ENCODE measurements at regions not wholly inside any gene's neighbourhood (a gene's known extent, or its start where the extent isn't known, plus 50 kb on each side); places are given as distances from the start of the nearest gene placed in this dataset.

- 65 to 93% methylated on average over 9 to 13 of the region's 13 CpGs for WGBS, 2 donors (ENCODE audit: low coverage in 1 of 2)
- TF ChIP-seq POLR2A (IDR thresholded peaks at IDR 0.05) (no peak), CTCF (IDR thresholded peaks at IDR 0.05) (no peak), POLR2AphosphoS5 (IDR thresholded peaks at IDR 0.05) (no peak), EP300 (IDR thresholded peaks at IDR 0.05; ENCODE audit: low read depth) (no peak)
- H3K36me3 ChIP-seq = no peaks in the 10 kb centered on the region
- no peak overlapping the region for H3K4me3 ChIP-seq
- in situ Hi-C loops (cut with MboI; ENCODE audit: low pct_ligation_motif_present in 1 of 4, low pct_unique_long_range_greater_than_20kb in 1 of 4, low sequenced_read_pairs in 3 of 4) = no loop called here
- H3K4me1 ChIP-seq = no peaks in the 10 kb centered on the region
- no peaks in the 10 kb centered on the region for H3K27me3 ChIP-seq
- no peak overlapping the region for H3K27ac ChIP-seq
- no peaks in the 10 kb centered on the region for H3K9me3 ChIP-seq
- no peak for DNase-seq
- intact Hi-C loops (cut with DNase I; ENCODE audit: low total_unique reads) = no loop called here
These were observed 58.4 kb downstream of the ARL4C start for GRCh38 chr2:234438305-234438977.

GRCh38 chr2:234437642-234438304, 59.1 kb downstream of the ARL4C start:
- H3K27ac ChIP-seq = no peak overlapping the region

GRCh38 chr2:234436482-234436837, 60.4 kb downstream of the ARL4C start:
- Histone ChIP-seq H3K36me3 (no peaks in the 10 kb centered on the region), H3K9me3 (no peaks in the 10 kb centered on the region), H3K4me1 (no peaks in the 10 kb centered on the region), H3K27me3 (no peaks in the 10 kb centered on the region), H3K4me3 (no peak overlapping the region), H3K27ac (no peak overlapping the region)
- TF ChIP-seq CTCF (IDR thresholded peaks at IDR 0.05) (no peak), EP300 (IDR thresholded peaks at IDR 0.05; ENCODE audit: low read depth) (no peak), POLR2A (IDR thresholded peaks at IDR 0.05) (no peak), POLR2AphosphoS5 (IDR thresholded peaks at IDR 0.05) (no peak)
- intact Hi-C loops (cut with DNase I; ENCODE audit: low total_unique reads) = no loop called here
- in situ Hi-C loops (cut with MboI; ENCODE audit: low pct_ligation_motif_present in 1 of 4, low pct_unique_long_range_greater_than_20kb in 1 of 4, low sequenced_read_pairs in 3 of 4) = no loop called here
- no peak for DNase-seq
- 67 to 90% methylated on average over 2 to 6 of the region's 6 CpGs for WGBS, 2 donors (ENCODE audit: low coverage in 1 of 2)

More at GRCh38 chr2:234437642-234438304, 59.1 kb downstream of the ARL4C start:
- intact Hi-C loops (cut with DNase I; ENCODE audit: low total_unique reads) = no loop called here
- DNase-seq = no peak
- 64 to 65% methylated on average over 4 to 11 of the region's 11 CpGs for WGBS, 2 donors (ENCODE audit: low coverage in 1 of 2)
- no peaks in the 10 kb centered on the region for H3K9me3 ChIP-seq
- H3K4me3 ChIP-seq = no peak overlapping the region
- TF ChIP-seq POLR2A (IDR thresholded peaks at IDR 0.05) (no peak), CTCF (IDR thresholded peaks at IDR 0.05) (no peak), POLR2AphosphoS5 (IDR thresholded peaks at IDR 0.05) (no peak), EP300 (IDR thresholded peaks at IDR 0.05; ENCODE audit: low read depth) (no peak)
- in situ Hi-C loops (cut with MboI; ENCODE audit: low pct_ligation_motif_present in 1 of 4, low pct_unique_long_range_greater_than_20kb in 1 of 4, low sequenced_read_pairs in 3 of 4) = no loop called here
- no peaks in the 10 kb centered on the region for H3K27me3 ChIP-seq
- no peaks in the 10 kb centered on the region for H3K4me1 ChIP-seq
- no peaks in the 10 kb centered on the region for H3K36me3 ChIP-seq

- Histone ChIP-seq H3K36me3 (no peaks in the 10 kb centered on the region), H3K9me3 (no peaks in the 10 kb centered on the region), H3K4me1 (no peaks in the 10 kb centered on the region), H3K27me3 (no peaks in the 10 kb centered on the region), H3K4me3 (no peak overlapping the region), H3K27ac (no peak overlapping the region)
- TF ChIP-seq EP300 (IDR thresholded peaks at IDR 0.05; ENCODE audit: low read depth) = no peak
- no peak for TF ChIP-seq POLR2AphosphoS5 (IDR thresholded peaks at IDR 0.05)
- TF ChIP-seq POLR2A (IDR thresholded peaks at IDR 0.05) = no peak
- no peak for TF ChIP-seq CTCF (IDR thresholded peaks at IDR 0.05)
- WGBS, 2 donors (ENCODE audit: low coverage in 1 of 2) = 53 to 73% methylated on average over 6 to 7 of the region's 7 CpGs
- in situ Hi-C loops (cut with MboI; ENCODE audit: low pct_ligation_motif_present in 1 of 4, low pct_unique_long_range_greater_than_20kb in 1 of 4, low sequenced_read_pairs in 3 of 4) (no loop called here), intact Hi-C loops (cut with DNase I; ENCODE audit: low total_unique reads) (no loop called here)
- no peak for DNase-seq
These were observed 60.9 kb downstream of the ARL4C start for GRCh38 chr2:234435836-234436481.

Measured in transverse colon (tissue), 4 donors.